GM11168 (cell line): ENCODE measurements at regions not wholly inside any gene's neighbourhood (a gene's known extent, or its start where the extent isn't known, plus 50 kb on each side); places are given as distances from the start of the nearest gene placed in this dataset.
"Not testable (repeated sequence)": the region's sequence is repeated elsewhere in the genome, so short reads cannot be mapped to it uniquely, and the experiment has no call there.

Experiments used
- in situ Hi-C: fragments of 300-500 bp; cut with MboI; formaldehyde crosslinking; loops from one replicate; pipeline ENCODE4 v1.12.0; 2022; ENCODE audit warnings: low sequenced_read_pairs; ENCODE audit not compliant: unreplicated experiment

GRCh38 chr13:55106509-55106908 lies 2034.2 kb upstream of the PRR20A start:
- in situ Hi-C loops = no loop called here

DNA sequence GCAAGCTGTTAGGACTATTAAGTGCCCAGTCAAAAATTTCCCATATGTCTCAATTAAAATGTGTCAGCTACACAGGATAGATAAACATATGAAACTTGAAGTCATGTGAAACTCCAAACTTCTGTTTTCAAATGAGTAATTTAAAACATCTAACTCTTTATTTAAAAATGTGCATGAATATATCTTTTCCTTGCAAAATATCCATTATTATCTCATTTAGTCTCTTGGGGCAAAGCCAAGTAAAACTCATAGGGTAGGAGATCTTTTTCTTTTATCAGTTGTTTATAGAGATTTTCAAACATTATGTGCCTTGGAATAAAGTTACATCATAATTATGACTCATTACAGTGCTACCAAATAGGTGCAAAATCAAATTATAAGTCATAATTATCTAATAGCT lies 2020.1 kb upstream of the PRR20A start:
- in situ Hi-C loops = no loop called here

DNA sequence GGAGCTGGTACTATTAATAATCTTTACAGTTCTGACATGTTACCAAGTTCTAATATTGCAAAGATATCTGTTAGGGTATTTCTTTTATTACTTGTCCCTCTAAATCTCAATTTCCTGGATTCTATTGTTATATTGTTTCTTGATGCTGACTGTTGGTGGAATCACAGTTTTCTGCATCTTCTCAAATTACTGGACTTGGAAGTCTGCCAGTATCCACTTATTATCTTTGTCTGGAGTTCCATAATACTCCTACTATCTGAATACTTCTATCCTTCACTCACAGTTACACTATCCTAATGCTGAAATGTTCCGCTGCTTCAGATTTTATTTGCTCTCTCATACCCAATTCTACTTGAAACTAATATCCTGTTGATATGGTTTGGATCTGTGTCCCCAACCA lies 1985.7 kb upstream of the PRR20A start:
- in situ Hi-C loops = no loop called here

DNA sequence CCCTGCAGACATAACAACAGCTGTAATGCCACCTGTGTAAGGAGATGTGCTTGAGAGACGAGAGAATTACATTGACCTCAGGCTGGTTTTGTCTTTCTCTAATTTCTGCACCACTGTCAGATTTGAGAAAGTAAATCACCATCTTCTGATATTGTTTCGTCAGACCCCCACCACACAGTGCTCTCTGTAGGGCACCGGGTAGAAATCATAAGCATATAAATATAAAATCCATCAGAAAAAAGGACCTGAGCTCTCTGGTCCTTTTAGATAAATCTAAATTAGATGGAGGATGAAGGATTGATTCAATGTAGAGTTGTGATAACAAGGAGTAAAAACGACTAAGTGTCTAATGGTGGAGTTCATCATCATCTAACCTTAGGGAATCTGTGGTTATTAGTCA lies 1981.0 kb upstream of the PRR20A start:
- in situ Hi-C loops = no loop called here

DNA sequence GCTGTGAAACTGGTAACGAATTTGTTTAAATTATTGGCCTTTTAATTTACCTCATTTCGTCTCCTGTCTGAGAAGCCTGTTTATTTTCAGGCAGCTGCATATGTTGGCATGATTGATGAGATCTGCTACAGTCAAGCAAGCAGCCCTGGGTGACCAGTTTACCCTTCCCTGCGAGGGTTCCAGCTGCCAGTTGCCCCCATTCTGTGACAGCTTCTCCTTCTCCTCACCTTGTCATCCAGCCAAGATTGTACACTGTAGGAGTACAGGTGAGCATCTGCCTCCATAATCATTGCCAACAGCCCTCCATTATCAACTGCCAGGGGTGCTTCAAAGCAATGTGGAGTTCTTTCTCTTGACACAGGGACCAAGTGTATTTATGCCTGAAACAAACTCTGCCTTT lies 1979.9 kb upstream of the PRR20A start:
- in situ Hi-C loops = no loop called here

- in situ Hi-C loops = not testable (repeated sequence)
Observed at GRCh38 chr13:55178582-55178981, 1962.1 kb upstream of the PRR20A start.

- in situ Hi-C loops = no loop called here
Observed at GRCh38 chr13:55190996-55191395, 1949.7 kb upstream of the PRR20A start.

GRCh38 chr13:55199134-55199533 lies 1941.6 kb upstream of the PRR20A start:
- in situ Hi-C loops = no loop called here

- in situ Hi-C loops = no loop called here
Observed at GRCh38 chr13:55214841-55215345, 1925.8 kb upstream of the PRR20A start.

- in situ Hi-C loops = no loop called here
Observed at GRCh38 chr13:55219538-55219937, 1921.2 kb upstream of the PRR20A start.

DNA sequence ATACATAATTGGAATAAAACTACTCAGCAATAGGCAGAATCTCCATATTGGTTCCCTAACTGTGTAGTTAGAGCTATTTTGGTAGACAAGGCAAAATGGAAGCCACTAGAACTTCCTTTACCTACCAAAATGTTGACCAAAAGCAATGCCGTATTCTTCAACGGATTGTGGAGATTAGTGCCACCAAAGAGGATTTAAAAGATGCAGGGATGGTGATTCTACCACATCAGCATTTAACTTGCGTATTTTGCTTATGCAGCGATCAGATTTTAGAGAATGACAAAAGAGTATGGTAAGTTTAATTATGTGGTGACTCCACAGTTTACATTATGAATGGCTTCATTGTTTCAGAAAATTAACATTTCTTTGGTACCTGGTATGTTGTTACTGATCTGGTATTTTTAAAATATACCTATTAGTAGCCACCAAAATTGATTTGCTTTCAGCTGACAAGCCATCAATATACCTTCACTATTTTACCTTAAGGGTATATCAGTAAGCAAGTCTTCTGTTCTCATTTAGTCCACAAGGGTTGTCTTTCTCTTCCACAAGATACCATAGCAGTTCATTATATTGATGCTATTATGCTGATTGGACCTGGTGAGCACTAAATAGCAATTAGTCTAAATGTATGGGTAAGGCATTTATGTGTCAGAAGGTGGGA lies 1910.7 kb upstream of the PRR20A start:
- in situ Hi-C loops = no loop called here

GRCh38 chr13:55230570-55230908 lies 1910.2 kb upstream of the PRR20A start:
- in situ Hi-C loops = no loop called here

DNA sequence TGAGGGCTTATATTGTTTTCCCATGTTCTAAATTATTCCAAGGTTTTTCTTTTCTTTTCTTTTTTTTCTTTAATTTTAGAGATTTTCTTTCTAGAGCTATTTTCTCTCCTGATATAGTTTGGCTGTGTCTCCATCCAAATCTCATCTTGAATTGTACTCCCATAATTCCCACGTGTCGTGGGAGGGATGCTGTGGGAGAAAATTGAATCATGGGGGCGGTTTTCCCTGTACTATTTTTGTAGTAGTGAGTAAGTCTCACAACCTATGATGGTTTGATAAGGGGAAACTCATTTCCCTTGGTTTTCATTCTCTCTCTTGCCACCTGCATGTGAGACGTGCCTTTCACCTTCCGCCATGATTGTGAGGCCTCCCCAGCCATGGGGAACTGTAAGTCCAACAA lies 1906.4 kb upstream of the PRR20A start:
- in situ Hi-C loops = no loop called here

GRCh38 chr13:55245005-55245644 lies 1895.6 kb upstream of the PRR20A start:
- in situ Hi-C loops = no loop called here

- in situ Hi-C loops = no loop called here
Observed at GRCh38 chr13:55255236-55255635, 1885.5 kb upstream of the PRR20A start.

DNA sequence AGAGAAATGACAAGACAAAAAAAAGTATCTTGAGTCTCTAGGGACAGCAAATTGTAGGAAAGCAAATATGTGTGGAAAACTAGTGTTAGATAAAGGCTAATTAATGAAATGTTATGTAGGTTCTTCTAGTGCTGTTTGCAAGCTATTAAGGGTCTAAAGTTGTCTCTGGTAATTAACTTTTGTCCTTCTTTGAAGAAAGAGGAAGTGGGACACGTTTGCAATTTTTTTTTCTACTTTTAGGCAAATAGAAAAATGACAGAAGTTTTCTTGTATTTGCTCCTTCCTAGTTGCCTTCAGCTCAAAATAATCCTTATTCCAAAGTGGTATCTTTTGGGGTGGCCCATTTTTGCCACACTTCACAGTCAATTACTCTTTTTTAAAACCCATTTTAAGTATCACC lies 1877.7 kb upstream of the PRR20A start:
- in situ Hi-C loops = no loop called here

DNA sequence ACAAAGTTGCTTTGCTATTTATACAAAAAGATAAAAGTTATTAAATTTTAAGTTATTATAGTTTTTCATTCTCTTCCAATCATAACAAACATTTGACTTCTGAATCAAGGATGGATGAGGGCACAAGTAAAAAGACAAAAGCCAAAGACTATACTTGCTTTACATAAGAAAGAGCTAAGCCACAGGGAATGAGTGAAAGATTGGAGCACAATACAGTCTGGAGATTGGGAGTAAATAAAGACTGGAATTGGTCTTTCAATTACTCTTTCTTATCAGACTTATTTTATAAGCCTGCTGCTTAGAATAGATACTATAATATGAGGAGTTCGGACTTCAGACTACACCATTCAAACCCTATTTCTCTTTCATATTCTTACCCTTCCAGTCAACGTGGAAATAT lies 1874.1 kb upstream of the PRR20A start:
- in situ Hi-C loops = no loop called here

DNA sequence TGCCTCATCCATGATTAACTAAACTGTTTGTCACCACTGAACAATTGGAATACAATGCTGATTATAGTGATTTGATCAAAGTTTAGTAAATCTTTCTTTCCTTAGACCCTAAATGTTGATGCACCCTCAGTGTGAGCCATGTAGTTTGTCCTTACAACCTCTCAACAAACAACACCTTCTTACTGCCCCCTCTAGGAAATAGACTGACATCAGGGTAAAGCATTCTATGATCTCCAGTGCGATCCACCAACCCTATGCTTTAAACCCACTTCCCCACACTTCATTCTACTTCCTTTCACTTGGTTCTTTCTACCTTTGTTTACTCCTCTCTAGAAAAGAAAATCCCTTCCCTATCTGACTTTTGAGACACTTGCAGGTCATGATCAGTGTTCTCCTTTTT lies 1842.5 kb upstream of the PRR20A start:
- in situ Hi-C loops = no loop called here

- in situ Hi-C loops = no loop called here
Observed at GRCh38 chr13:55302568-55302967, 1838.2 kb upstream of the PRR20A start.

- in situ Hi-C loops = no loop called here
Observed at GRCh38 chr13:55307909-55308308, 1832.8 kb upstream of the PRR20A start.

GRCh38 chr13:55341891-55342290 lies 1798.8 kb upstream of the PRR20A start:
- in situ Hi-C loops = no loop called here

DNA sequence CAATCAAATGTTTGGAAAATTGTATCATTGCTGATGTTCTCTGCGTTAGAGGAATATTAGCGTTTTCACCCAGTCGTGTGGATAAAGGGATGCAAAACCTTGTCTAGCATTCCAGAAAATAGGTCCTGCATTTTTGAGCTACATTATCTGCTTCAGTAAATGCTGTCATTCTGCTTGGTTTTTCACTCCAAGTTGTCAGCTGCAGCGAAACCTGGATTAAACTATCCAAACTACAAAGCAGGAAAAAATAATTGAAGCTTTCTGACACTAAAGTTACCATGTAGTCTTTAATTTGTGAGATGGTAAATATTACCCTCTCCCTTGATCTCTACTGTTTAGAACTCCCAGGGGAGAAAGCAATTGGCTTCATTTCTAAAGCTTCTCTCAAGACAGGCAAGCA lies 1795.5 kb upstream of the PRR20A start:
- in situ Hi-C loops = no loop called here
